Breast epithelium (tissue), 3 donors: ENCODE measurements at regions not wholly inside any gene's neighbourhood (a gene's known extent, or its start where the extent isn't known, plus 50 kb on each side); places are given as distances from the start of the nearest gene placed in this dataset.

ENCODE experiments used
- CTCF ChIP-seq, 3 donors: fragments of 450-650 bp; IDR thresholded peaks; one replicate each; pipeline ENCODE4 v1.5.1; 2016 to 2017; ENCODE audit warnings: antibody characterized with exemption in 3 of 3, mild to moderate bottlenecking in 3 of 3, moderate library complexity in 3 of 3
- POLR2A ChIP-seq: fragments of 450-650 bp; IDR thresholded peaks from one replicate; pipeline ENCODE4 v1.6.1; 2016; ENCODE audit warnings: antibody characterized with exemption, mild to moderate bottlenecking, moderate library complexity

GRCh38 chr10:44243851-44244510 is 140.9 kb downstream of the CXCL12 start:
- TF ChIP-seq CTCF (IDR thresholded peaks at IDR 0.05) (no peak), POLR2A (no peak)
